ENCODE measurements at regions not wholly inside any gene's neighbourhood (a gene's known extent, or its start where the extent isn't known, plus 50 kb on each side); places are given as distances from the start of the nearest gene placed in this dataset.

- TF ChIP-seq CTCF (IDR thresholded peaks at IDR 0.05) = no peak
- no peak for TF ChIP-seq FOXP4 (CRISPR knock-in tag; IDR thresholded peaks at IDR 0.05)
- TF ChIP-seq SOX15 (CRISPR knock-in tag; IDR thresholded peaks at IDR 0.05) = no peak
- no peak for TF ChIP-seq SP1 (CRISPR knock-in tag; conservative IDR thresholded peaks at IDR 0.05)
- no peak for TF ChIP-seq ZNF138 (CRISPR knock-in tag; conservative IDR thresholded peaks at IDR 0.05)
- no peak for TF ChIP-seq CREB1 (CRISPR knock-in tag; IDR thresholded peaks at IDR 0.05)
- TF ChIP-seq MAX (CRISPR knock-in tag; IDR thresholded peaks at IDR 0.05) = no peak
- no peak for TF ChIP-seq ATF3 (CRISPR knock-in tag; conservative IDR thresholded peaks at IDR 0.05)
- TF ChIP-seq ZBTB43 (CRISPR knock-in tag; IDR thresholded peaks at IDR 0.05) = no peak
- TF ChIP-seq TEAD4 (CRISPR knock-in tag; IDR thresholded peaks at IDR 0.05) = no peak
- no peak for TF ChIP-seq ZNF263 (CRISPR knock-in tag; IDR thresholded peaks at IDR 0.05; ENCODE audit: low read depth)
Observed at GRCh38 chr14:58701156-58701555, 63.4 kb downstream of the DACT1 start.
